NCI-H345 (cell line): ENCODE measurements at regions not wholly inside any gene's neighbourhood (a gene's known extent, or its start where the extent isn't known, plus 50 kb on each side); places are given as distances from the start of the nearest gene placed in this dataset.

Source experiments
- DNase-seq: peaks from one replicate; lab custom pipeline; 2025; lab: John Stamatoyannopoulos, UW

DNA sequence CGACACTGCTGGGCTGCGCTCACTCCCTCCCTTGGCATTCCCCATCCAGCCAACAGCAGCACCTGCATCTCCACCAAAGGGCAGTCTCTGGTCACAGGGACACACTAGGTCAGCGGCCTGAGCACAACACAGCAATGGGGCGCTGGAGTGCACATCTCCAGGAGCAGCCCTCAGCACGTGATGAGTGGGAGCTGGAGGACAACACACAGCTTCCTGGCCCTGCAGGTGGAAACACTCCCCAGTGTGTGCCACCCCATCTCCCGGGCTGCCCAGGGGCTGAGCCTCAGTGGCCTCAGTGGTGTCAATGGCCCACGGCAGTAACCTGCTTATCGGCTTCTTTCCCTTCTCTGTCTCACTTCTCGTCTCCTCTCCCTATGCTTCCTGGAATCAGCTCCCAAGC, 96.8 kb upstream of the VSTM2B start:
- DNase-seq: no peak

GRCh38 chr19:29429581-29429980, 96.2 kb upstream of the VSTM2B start:
- DNase-seq: no peak

GRCh38 chr19:29431332-29431731, 94.5 kb upstream of the VSTM2B start:
- no peak for DNase-seq

GRCh38 chr19:29432677-29433076, 93.1 kb upstream of the VSTM2B start:
- no peak for DNase-seq

GRCh38 chr19:29436591-29437103, 89.1 kb upstream of the VSTM2B start:
- DNase-seq: no peak

- no peak for DNase-seq
Observed at GRCh38 chr19:29439021-29439420, 86.8 kb upstream of the VSTM2B start.

- DNase-seq: no peak
Observed at GRCh38 chr19:29439688-29440550, 85.9 kb upstream of the VSTM2B start.

GRCh38 chr19:29442094-29442493, 83.7 kb upstream of the VSTM2B start:
- no peak for DNase-seq

DNA sequence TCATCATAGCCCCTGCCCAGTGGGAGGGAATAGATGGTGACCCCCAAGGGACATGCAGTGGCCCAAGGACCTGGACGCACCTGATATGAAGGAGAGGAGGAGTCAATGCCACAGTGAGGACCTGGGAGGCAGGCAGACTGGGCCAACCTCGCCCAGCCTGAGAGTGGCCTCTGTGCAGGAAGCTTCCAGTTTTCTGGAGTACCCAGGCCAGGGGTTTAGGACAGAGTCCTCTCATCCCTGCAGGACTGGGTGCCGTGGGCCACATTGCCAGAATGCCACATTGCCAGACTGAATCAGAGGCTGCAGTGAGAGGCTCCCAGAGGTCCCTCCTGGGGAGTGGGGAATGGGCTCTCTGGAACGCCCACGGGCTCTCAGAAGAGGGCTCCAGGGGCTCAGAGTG, 82.9 kb upstream of the VSTM2B start:
- DNase-seq: no peak

GRCh38 chr19:29445246-29445645, 80.5 kb upstream of the VSTM2B start:
- no peak for DNase-seq

DNA sequence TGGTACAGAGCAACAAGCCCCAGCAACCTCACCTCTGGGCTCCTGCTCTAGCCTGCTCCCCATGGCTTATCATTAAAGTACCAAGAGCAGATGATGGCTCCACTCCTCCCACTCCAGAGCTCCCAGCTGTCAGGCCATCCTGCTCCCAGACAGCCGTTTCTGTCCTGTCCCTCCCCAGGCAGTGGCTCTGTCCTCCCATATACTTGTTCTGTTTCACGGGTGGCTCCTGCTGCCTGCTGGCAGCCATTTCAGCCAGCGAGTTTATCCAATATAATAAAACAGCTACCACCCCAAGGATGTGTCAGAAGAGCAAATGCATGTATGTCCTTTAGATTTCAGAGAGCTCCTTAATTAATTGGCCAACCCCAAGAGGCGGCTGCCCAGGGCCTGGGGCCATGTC, 79.4 kb upstream of the VSTM2B start:
- no peak for DNase-seq

DNA sequence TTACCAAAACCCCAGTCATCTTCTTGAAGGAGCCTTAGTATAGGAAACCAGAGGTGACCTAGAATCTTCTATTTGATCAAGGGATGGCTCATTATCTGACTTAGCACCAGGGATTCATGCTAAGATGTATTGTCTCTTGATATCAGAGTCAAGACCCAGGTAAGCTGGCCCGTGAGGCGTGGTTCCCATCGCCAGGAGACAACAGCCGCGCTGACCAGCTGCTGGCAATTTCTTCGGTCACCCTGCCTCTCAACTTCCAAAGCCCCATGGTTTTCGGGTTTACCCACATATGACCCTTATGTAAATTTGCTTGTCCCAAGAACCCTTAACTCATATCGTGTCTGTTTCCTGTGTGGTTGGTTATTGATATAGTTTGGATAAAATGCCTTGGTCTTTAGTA, 77.7 kb upstream of the VSTM2B start:
- no peak for DNase-seq

GRCh38 chr19:29449371-29449770, 76.4 kb upstream of the VSTM2B start:
- DNase-seq: no peak

DNA sequence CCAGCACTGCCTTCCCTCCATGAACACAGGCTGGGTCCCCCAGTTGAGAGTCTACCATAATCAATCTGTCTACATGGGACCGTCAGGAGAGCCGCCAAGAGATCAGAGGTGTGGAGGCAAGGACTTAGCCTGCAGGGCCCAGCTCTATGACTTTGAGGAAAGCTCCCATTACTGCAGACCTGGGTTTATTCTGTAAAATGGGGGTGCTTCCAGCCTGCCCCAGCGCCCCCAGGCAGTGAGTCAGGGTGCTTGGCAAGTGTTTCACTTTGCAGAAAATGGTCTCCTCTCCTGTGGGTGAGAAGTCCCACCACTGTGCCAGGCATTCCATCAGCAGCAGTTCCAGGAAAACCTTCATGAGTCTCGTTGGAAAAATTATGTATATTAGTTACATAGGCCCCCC, 75.5 kb upstream of the VSTM2B start:
- no peak for DNase-seq

DNA sequence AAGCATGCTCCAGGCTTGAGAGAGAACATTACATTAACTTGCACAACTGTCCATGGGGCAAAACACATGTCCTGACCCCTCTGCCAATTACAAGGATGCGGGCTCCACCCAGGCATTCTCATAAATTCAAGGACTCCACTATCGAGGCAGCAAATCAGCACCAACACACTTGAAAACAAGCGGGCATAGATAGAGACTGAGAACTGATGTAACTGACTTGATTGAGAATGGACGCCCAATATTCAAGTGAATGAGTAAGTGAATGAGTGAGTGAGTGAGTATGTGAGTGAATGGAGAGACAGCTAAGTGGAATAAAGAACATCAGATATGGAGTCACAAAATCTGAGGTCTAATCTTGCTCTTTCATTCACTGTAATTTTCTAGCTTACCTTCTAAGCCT, 75.0 kb upstream of the VSTM2B start:
- DNase-seq: no peak

GRCh38 chr19:29454109-29454508, 71.7 kb upstream of the VSTM2B start:
- DNase-seq: no peak

DNA sequence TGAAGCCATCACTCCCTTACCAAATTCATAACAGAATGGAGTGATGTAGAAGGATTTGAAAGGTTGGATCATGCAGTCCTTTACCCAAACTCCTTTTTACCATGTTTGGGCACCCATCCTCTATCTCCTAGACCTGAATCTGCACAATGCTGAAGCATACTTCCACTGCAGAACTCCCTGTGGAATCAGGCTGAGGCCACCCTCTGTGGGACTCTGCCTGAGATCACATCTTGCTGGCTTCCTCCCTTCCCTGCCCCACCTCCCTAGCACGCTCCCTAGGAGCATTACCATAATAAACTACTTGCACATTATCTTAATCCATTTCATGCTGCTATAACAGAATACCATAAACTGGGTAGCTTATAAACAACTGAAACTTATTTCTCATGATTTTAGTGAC, 68.4 kb upstream of the VSTM2B start:
- DNase-seq: no peak

DNA sequence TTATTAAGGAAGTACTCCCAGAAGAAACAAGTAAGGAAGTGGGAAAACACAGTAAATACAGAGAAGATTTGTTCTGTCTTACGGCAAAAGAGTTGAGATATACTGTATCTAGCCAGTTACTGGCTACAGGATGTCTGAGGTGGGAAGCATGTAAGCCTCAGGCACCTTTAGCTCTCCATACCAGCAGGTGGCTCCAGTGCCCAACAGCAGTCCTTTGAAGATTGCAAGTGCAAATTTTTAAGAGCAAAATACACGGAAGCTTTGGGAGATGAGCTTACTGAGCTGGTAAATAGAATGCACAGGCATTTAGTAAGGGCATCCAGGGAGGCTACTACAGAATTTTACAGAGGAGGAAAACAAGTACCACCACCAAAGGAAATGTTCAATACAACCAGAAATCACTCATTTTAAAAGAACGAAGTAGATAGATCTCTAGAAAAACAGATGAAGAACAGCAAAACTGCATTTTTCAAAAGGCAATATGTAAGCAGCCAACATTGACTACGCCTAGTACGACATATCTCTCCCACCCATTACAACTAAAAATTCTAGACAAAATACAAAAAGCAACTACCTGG, 57.9 kb upstream of the VSTM2B start:
- DNase-seq: peak; percentile 18

GRCh38 chr19:29475469-29475868, 50.3 kb upstream of the VSTM2B start:
- no peak for DNase-seq
